GM13976 (cell line): ENCODE measurements at regions not wholly inside any gene's neighbourhood (a gene's known extent, or its start where the extent isn't known, plus 50 kb on each side); places are given as distances from the start of the nearest gene placed in this dataset.

Experiments used
- DNase-seq: peaks from one replicate; pipeline ENCODE4 v3.0.0; 2012; ENCODE audit warnings: low spot score
- CTCF ChIP-seq: IDR thresholded peaks from 2 replicates; pipeline ENCODE4 v1.5.1; 2012; ENCODE audit warnings: borderline replicate concordance, mild to moderate bottlenecking; ENCODE audit not compliant: insufficient read depth; ENCODE audit errors: extremely low read depth, missing control alignments, control extremely low read depth
- in situ Hi-C: fragments of 300-500 bp; cut with MboI; formaldehyde crosslinking; loops from one replicate; pipeline ENCODE4 v1.12.0; 2022; ENCODE audit warnings: low sequenced_read_pairs, mixed read lengths, inconsistent platforms; ENCODE audit not compliant: unreplicated experiment

- no peak for TF ChIP-seq CTCF
- no peak for DNase-seq
- in situ Hi-C loops: no loop called here
These were observed 183.3 kb upstream of the PIK3R1 start for GRCh38 chr5:68032216-68032762.

- DNase-seq: no peak
- no peak for TF ChIP-seq CTCF
- in situ Hi-C loops: no loop called here
These were observed 187.3 kb upstream of the PIK3R1 start for GRCh38 chr5:68028131-68028727.

- in situ Hi-C loops: no loop called here
- TF ChIP-seq CTCF: no peak
- no peak for DNase-seq
These were observed 188.0 kb upstream of the PIK3R1 start for GRCh38 chr5:68027519-68027918.

GRCh38 chr5:68026092-68026885 is 189.3 kb upstream of the PIK3R1 start:
- in situ Hi-C loops: no loop called here
- TF ChIP-seq CTCF: no peak
- DNase-seq: no peak

GRCh38 chr5:68024426-68024825 is 191.1 kb upstream of the PIK3R1 start:
- in situ Hi-C loops: no loop called here
- no peak for DNase-seq
- TF ChIP-seq CTCF: no peak

- no peak for TF ChIP-seq CTCF
These were observed 193.6 kb upstream of the PIK3R1 start for GRCh38 chr5:68021916-68022315.

More at GRCh38 chr5:68021916-68022315, 193.6 kb upstream of the PIK3R1 start:
- no peak for DNase-seq
- in situ Hi-C loops: no loop called here
